ENCODE measurements at regions not wholly inside any gene's neighbourhood (a gene's known extent, or its start where the extent isn't known, plus 50 kb on each side); places are given as distances from the start of the nearest gene placed in this dataset.

- no peak overlapping the region for H2AFZ ChIP-seq (ENCODE audit: low read depth)
- CTCF ChIA-PET: no interaction called here
These were observed 93.0 kb upstream of the TMPO start for GRCh38 chr12:98422359-98422758.

More at GRCh38 chr12:98422359-98422758, 93.0 kb upstream of the TMPO start:
- H3K36me3 ChIP-seq (replicated peaks in 1 of 2; ENCODE audit: control insufficient read depth in 1 of 2, insufficient read depth in 2 of 2, low read length in 1 of 2): no peaks in the 10 kb centered on the region
- no peaks in the 10 kb centered on the region for H3K79me2 ChIP-seq (ENCODE audit: insufficient read depth)
- H3K27ac ChIP-seq (ENCODE audit: low read depth in 2 of 2, low read length in 1 of 2): no peak overlapping the region
- H3K9ac ChIP-seq: no peak overlapping the region
- H3F3A ChIP-seq (replicated peaks; ENCODE audit: insufficient read depth): peaks cover 15% of the 10 kb centered on the region
- H3K4me1 ChIP-seq (ENCODE audit: control insufficient read depth in 1 of 2, insufficient read depth in 2 of 2, low read depth in 1 of 2, low read length in 1 of 2): peaks cover 20% of the 10 kb centered on the region in 2 experiments; a peak in 3 of 4 replicates
- no peaks in the 10 kb centered on the region for H3K27me3 ChIP-seq (ENCODE audit: insufficient read depth)
- H4K20me1 ChIP-seq (ENCODE audit: insufficient read depth): no peaks in the 10 kb centered on the region
- TF ChIP-seq POLR2AphosphoS5 (IDR thresholded peaks at IDR 0.05; ENCODE audit: low read depth, low read length): no peak
- no peak for TF ChIP-seq SIN3A (IDR thresholded peaks at IDR 0.05; ENCODE audit: borderline replicate concordance, low read depth, low read length)
- TF ChIP-seq ELF1 (IDR thresholded peaks at IDR 0.05): no peak
- no peak for TF ChIP-seq RXRA (IDR thresholded peaks at IDR 0.05; ENCODE audit: borderline replicate concordance, low read depth)
- no peak for TF ChIP-seq RAD21 (IDR thresholded peaks at IDR 0.05; ENCODE audit: low read length)
- no peak for TF ChIP-seq MEF2A (IDR thresholded peaks at IDR 0.05; ENCODE audit: borderline replicate concordance, low read depth)
- no peak for TF ChIP-seq TCF12 (IDR thresholded peaks at IDR 0.05)
- no peak for TF ChIP-seq MAX (IDR thresholded peaks at IDR 0.05; ENCODE audit: low read depth)
- no peak for TF ChIP-seq EP300 (IDR thresholded peaks at IDR 0.05; ENCODE audit: borderline replicate concordance in 1 of 2, low read depth in 1 of 2, low read length in 1 of 2)
- TF ChIP-seq, protein P1, sequence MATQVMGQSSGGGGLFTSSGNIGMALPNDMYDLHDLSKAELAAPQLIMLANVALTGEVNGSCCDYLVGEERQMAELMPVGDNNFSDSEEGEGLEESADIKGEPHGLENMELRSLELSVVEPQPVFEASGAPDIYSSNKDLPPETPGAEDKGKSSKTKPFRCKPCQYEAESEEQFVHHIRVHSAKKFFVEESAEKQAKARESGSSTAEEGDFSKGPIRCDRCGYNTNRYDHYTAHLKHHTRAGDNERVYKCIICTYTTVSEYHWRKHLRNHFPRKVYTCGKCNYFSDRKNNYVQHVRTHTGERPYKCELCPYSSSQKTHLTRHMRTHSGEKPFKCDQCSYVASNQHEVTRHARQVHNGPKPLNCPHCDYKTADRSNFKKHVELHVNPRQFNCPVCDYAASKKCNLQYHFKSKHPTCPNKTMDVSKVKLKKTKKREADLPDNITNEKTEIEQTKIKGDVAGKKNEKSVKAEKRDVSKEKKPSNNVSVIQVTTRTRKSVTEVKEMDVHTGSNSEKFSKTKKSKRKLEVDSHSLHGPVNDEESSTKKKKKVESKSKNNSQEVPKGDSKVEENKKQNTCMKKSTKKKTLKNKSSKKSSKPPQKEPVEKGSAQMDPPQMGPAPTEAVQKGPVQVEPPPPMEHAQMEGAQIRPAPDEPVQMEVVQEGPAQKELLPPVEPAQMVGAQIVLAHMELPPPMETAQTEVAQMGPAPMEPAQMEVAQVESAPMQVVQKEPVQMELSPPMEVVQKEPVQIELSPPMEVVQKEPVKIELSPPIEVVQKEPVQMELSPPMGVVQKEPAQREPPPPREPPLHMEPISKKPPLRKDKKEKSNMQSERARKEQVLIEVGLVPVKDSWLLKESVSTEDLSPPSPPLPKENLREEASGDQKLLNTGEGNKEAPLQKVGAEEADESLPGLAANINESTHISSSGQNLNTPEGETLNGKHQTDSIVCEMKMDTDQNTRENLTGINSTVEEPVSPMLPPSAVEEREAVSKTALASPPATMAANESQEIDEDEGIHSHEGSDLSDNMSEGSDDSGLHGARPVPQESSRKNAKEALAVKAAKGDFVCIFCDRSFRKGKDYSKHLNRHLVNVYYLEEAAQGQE (IDR thresholded peaks at IDR 0.05; ENCODE audit: low read depth, low read length): no peak
- TF ChIP-seq, protein P2, sequence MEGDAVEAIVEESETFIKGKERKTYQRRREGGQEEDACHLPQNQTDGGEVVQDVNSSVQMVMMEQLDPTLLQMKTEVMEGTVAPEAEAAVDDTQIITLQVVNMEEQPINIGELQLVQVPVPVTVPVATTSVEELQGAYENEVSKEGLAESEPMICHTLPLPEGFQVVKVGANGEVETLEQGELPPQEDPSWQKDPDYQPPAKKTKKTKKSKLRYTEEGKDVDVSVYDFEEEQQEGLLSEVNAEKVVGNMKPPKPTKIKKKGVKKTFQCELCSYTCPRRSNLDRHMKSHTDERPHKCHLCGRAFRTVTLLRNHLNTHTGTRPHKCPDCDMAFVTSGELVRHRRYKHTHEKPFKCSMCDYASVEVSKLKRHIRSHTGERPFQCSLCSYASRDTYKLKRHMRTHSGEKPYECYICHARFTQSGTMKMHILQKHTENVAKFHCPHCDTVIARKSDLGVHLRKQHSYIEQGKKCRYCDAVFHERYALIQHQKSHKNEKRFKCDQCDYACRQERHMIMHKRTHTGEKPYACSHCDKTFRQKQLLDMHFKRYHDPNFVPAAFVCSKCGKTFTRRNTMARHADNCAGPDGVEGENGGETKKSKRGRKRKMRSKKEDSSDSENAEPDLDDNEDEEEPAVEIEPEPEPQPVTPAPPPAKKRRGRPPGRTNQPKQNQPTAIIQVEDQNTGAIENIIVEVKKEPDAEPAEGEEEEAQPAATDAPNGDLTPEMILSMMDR (IDR thresholded peaks at IDR 0.05): no peak
- TF ChIP-seq NFIC (IDR thresholded peaks at IDR 0.05; ENCODE audit: borderline replicate concordance): no peak
- TF ChIP-seq TEAD4 (IDR thresholded peaks at IDR 0.05; ENCODE audit: borderline replicate concordance, insufficient read depth): no peak
- H3K9me2 ChIP-seq: no peaks in the 10 kb centered on the region
- no peaks in the 10 kb centered on the region for H3K9me3 ChIP-seq
- no peak overlapping the region for H3K4me2 ChIP-seq
- POLR2A ChIA-PET: no interaction called here
- no peak for DNase-seq
- WGBS (ENCODE audit: low lambda C conversion rate): 91% methylated on average over 9 of the region's 11 CpGs
- no peak overlapping the region for H3K4me3 ChIP-seq (ENCODE audit: low read depth in 2 of 2, low read length in 1 of 2)

All from SK-N-SH (cell line).